Endothelial cell of umbilical vein (primary cell): ENCODE measurements at regions not wholly inside any gene's neighbourhood (a gene's known extent, or its start where the extent isn't known, plus 50 kb on each side); places are given as distances from the start of the nearest gene placed in this dataset.

Experiments
- BruUV-seq: library from RNA; stranded (reverse); fragments of 400-500 nt; replicated peaks from 2 replicates; lab custom pipeline; 2021; lab: Mats Ljungman, UMichigan
- CTCF ChIA-PET: fragments of 300-600, 350-600 bp; sonication (Branson Sonifier 250); formaldehyde crosslinking; loops from one replicate; lab custom pipeline; 2021; ENCODE audit warnings: antibody characterized with exemption, inconsistent platforms; lab: Charles Lee
- POLR2A ChIA-PET: fragments of 300-600, 350-600 bp; sonication (Branson Sonifier 250); formaldehyde crosslinking; loops from one replicate; lab custom pipeline; 2021; ENCODE audit warnings: antibody characterized with exemption, inconsistent platforms; lab: Charles Lee
- DNase-seq: peaks from one replicate; pipeline ENCODE4 v3.0.0-alpha.2; 2011; ENCODE audit warnings: low read depth, low spot score
- FAIRE-seq: peaks from 2 replicates; lab custom pipeline; 2011; peaks lifted over from hg19 to GRCh38; lab: Jason Lieb, UNC
- H2AFZ ChIP-seq: 2 replicates; pipeline ENCODE4 v1.6.0; 2012; ENCODE audit warnings: low read depth, low read length, control low read depth, inconsistent platforms
- H3K27ac ChIP-seq: 2 replicates; pipeline ENCODE4 v1.5.1; 2011; ENCODE audit warnings: low read depth, mild to moderate bottlenecking, control low read depth, low read length, moderate library complexity; ENCODE audit not compliant: insufficient read depth
- H3K27me3 ChIP-seq, 2 experiments: 2 replicates each; pipeline versions ENCODE4 v1.6.0 to v1.6.1; 2011; ENCODE audit warnings: low read length in 2 of 2, mixed read lengths in 1 of 2; ENCODE audit not compliant: control insufficient read depth in 2 of 2, insufficient read depth in 2 of 2
- H3K36me3 ChIP-seq, 2 experiments: 2 replicates in 1 of 2; 3 replicates in 1 of 2; pipeline ENCODE4 v1.5.1; 2011; ENCODE audit warnings: low read length in 2 of 2, mild to moderate bottlenecking in 1 of 2, moderate library complexity in 1 of 2; ENCODE audit not compliant: control insufficient read depth in 2 of 2, insufficient read depth in 2 of 2; ENCODE audit errors: extremely low read depth in 1 of 2
- H3K4me1 ChIP-seq: 3 replicates; pipeline ENCODE4 v1.5.1; 2011; ENCODE audit warnings: mild to moderate bottlenecking, low read length; ENCODE audit not compliant: control insufficient read depth, insufficient read depth; ENCODE audit errors: extremely low read depth
- H3K4me2 ChIP-seq: 2 replicates; pipeline ENCODE4 v1.6.1; 2011; ENCODE audit warnings: low read length, control low read depth, mixed read lengths; ENCODE audit not compliant: insufficient read depth
- H3K4me3 ChIP-seq, 3 experiments: fragments of 200-600 bp in 1 of 3; sonication (generic), shearing (Covaris generic) in 1 of 3; replicated peaks in 1 of 3; 2 replicates each; pipeline ENCODE4 v1.5.1; 2011 to 2016; ENCODE audit warnings: control low read depth in 3 of 3, low read length in 3 of 3, mild to moderate bottlenecking in 2 of 3, inconsistent platforms in 1 of 3, low read depth in 1 of 3, moderate library complexity in 1 of 3; ENCODE audit not compliant: insufficient read depth in 1 of 3
- H3K79me2 ChIP-seq: 2 replicates; pipeline ENCODE4 v1.6.0; 2012; ENCODE audit warnings: low read length, inconsistent platforms; ENCODE audit not compliant: control insufficient read depth, insufficient read depth
- H3K9ac ChIP-seq: replicated peaks from 2 replicates; pipeline ENCODE3; 2011; ENCODE audit warnings: low read length, control low read depth; ENCODE audit not compliant: insufficient read depth; ENCODE audit errors: extremely low read depth
- H3K9me1 ChIP-seq: replicated peaks from 3 replicates; pipeline ENCODE4 v1.6.0; 2011; ENCODE audit warnings: mild to moderate bottlenecking, low read length; ENCODE audit not compliant: control insufficient read depth, insufficient read depth; ENCODE audit errors: extremely low read depth
- H3K9me3 ChIP-seq: replicated peaks from 2 replicates; pipeline ENCODE4 v1.5.1; 2012; ENCODE audit warnings: low read length, inconsistent platforms; ENCODE audit not compliant: control insufficient read depth, insufficient read depth
- H4K20me1 ChIP-seq: replicated peaks from 2 replicates; pipeline ENCODE3; 2011; ENCODE audit warnings: mild to moderate bottlenecking, low read length; ENCODE audit not compliant: control insufficient read depth, insufficient read depth; ENCODE audit errors: extremely low read depth
- EZH2 ChIP-seq: IDR thresholded peaks from 2 replicates; pipeline ENCODE4 v1.6.1; 2012; ENCODE audit warnings: borderline replicate concordance, low read depth, mild to moderate bottlenecking, moderate library complexity, low read length, inconsistent platforms; ENCODE audit not compliant: severe bottlenecking
- FOS ChIP-seq: IDR thresholded peaks from 2 replicates; pipeline ENCODE4 v1.6.1; 2011; ENCODE audit warnings: mild to moderate bottlenecking, low read length, moderate library complexity, borderline replicate concordance; ENCODE audit not compliant: insufficient read depth
- GATA2 ChIP-seq: IDR thresholded peaks from 2 replicates; pipeline ENCODE4 v1.7.0; 2011; ENCODE audit warnings: low read depth, mild to moderate bottlenecking, moderate library complexity, mixed read lengths, low read length; ENCODE audit not compliant: insufficient read length, insufficient read depth
- JUN ChIP-seq: IDR thresholded peaks from 2 replicates; pipeline ENCODE4 v1.6.1; 2011; ENCODE audit warnings: borderline replicate concordance, low read depth; ENCODE audit not compliant: insufficient read length, insufficient read depth
- MYC ChIP-seq: IDR thresholded peaks from one replicate; pipeline ENCODE4 v1.6.1; 2011; ENCODE audit warnings: mild to moderate bottlenecking, low read depth, low read length
- POLR2A ChIP-seq: IDR thresholded peaks from 2 replicates; pipeline ENCODE4 v1.6.1; 2012; ENCODE audit warnings: low read depth, mild to moderate bottlenecking, control low read depth, low read length
- POLR2AphosphoS5 ChIP-seq: IDR thresholded peaks from 2 replicates; pipeline ENCODE4 v1.6.1; 2012; ENCODE audit warnings: low read depth, mild to moderate bottlenecking, control low read depth, low read length, moderate library complexity; ENCODE audit not compliant: insufficient read depth
- dilution Hi-C: fragments of 300-500 bp; cut with MboI; formaldehyde crosslinking; loops from one replicate; pipeline ENCODE4 v1.15.0; 2019; ENCODE audit warnings: low sequenced_read_pairs; ENCODE audit not compliant: extremely low pct_ligation_motif_present
- intact Hi-C: fragments of 100-400 bp; cut with micrococcal nuclease; formaldehyde crosslinking; loops from one replicate; pipeline ENCODE4 v1.10.0; 2022
- TF ChIP-seq, protein P1 (sequence below), 2 donors: IDR thresholded peaks; 1 replicate in 1 of 2; 2 replicates in 1 of 2; pipeline ENCODE4 v1.5.1; 2011; ENCODE audit warnings: low read length in 2 of 2, mild to moderate bottlenecking in 2 of 2, moderate library complexity in 2 of 2, control low read depth in 1 of 2, inconsistent platforms in 1 of 2, low read depth in 1 of 2; ENCODE audit not compliant: insufficient read depth in 1 of 2; ENCODE audit errors: extremely low read depth in 1 of 2
- TF ChIP-seq, protein P2 (sequence below): IDR thresholded peaks from 2 replicates; pipeline ENCODE4 v1.6.1; 2011; ENCODE audit not compliant: insufficient read depth, insufficient read length

- H3K9ac ChIP-seq: no peak overlapping the region
- no peak overlapping the region for H3K27ac ChIP-seq
- FAIRE-seq (no peak), DNase-seq (no peak)
- no peaks in the 10 kb centered on the region for H3K4me1 ChIP-seq
- TF ChIP-seq MYC: no peak
- no peak for TF ChIP-seq POLR2A
- no peak for TF ChIP-seq JUN
- TF ChIP-seq FOS: no peak
- TF ChIP-seq, protein P1, sequence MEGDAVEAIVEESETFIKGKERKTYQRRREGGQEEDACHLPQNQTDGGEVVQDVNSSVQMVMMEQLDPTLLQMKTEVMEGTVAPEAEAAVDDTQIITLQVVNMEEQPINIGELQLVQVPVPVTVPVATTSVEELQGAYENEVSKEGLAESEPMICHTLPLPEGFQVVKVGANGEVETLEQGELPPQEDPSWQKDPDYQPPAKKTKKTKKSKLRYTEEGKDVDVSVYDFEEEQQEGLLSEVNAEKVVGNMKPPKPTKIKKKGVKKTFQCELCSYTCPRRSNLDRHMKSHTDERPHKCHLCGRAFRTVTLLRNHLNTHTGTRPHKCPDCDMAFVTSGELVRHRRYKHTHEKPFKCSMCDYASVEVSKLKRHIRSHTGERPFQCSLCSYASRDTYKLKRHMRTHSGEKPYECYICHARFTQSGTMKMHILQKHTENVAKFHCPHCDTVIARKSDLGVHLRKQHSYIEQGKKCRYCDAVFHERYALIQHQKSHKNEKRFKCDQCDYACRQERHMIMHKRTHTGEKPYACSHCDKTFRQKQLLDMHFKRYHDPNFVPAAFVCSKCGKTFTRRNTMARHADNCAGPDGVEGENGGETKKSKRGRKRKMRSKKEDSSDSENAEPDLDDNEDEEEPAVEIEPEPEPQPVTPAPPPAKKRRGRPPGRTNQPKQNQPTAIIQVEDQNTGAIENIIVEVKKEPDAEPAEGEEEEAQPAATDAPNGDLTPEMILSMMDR (IDR thresholded peaks at IDR 0.05; ENCODE audit: extremely low read depth in 1 of 2, insufficient read depth in 1 of 2, low read depth in 1 of 2, low read length in 2 of 2): no peak
- no peak for TF ChIP-seq GATA2
- no peak for TF ChIP-seq POLR2AphosphoS5
- no peak for TF ChIP-seq EZH2
- TF ChIP-seq, protein P2, sequence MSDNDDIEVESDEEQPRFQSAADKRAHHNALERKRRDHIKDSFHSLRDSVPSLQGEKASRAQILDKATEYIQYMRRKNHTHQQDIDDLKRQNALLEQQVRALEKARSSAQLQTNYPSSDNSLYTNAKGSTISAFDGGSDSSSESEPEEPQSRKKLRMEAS: no peak
- no peaks in the 10 kb centered on the region for H3K79me2 ChIP-seq
- ChIA-PET CTCF (no interaction called here), POLR2A (no interaction called here)
- H3K9me1 ChIP-seq: no peaks in the 10 kb centered on the region
- no peaks in the 10 kb centered on the region for H4K20me1 ChIP-seq
- H3K9me3 ChIP-seq: no peaks in the 10 kb centered on the region
- no peaks in the 10 kb centered on the region for H3K36me3 ChIP-seq
- no peak overlapping the region for H3K4me2 ChIP-seq
- dilution Hi-C loops: no loop called here
- no peaks in the 10 kb centered on the region for H3K27me3 ChIP-seq
- intact Hi-C loops: no loop called here
- H3K4me3 ChIP-seq: no peak overlapping the region
- no TSS peak for BruUV-seq
- H2AFZ ChIP-seq: no peak overlapping the region
Observed at GRCh38 chr2:122378521-122378920, 623.1 kb downstream of the TSN start.
